PFSK-1 (cell line): ENCODE measurements at regions not wholly inside any gene's neighbourhood (a gene's known extent, or its start where the extent isn't known, plus 50 kb on each side); places are given as distances from the start of the nearest gene placed in this dataset.

Experiments
- POLR2AphosphoS5 ChIP-seq: IDR thresholded peaks from 2 replicates; pipeline ENCODE4 v1.6.1; 2012; ENCODE audit warnings: low read depth, mild to moderate bottlenecking, control low read depth, low read length, moderate library complexity
- REST ChIP-seq, 2 experiments: IDR thresholded peaks; 2 replicates each; pipeline versions ENCODE4 v1.6.1 to v1.8.0; 2011 to 2012; ENCODE audit warnings: low read depth in 2 of 2, low read length in 2 of 2, control low read depth in 1 of 2, inconsistent platforms in 1 of 2, mild to moderate bottlenecking in 1 of 2, moderate library complexity in 1 of 2; ENCODE audit not compliant: insufficient read depth in 1 of 2
- SIN3A ChIP-seq: IDR thresholded peaks from 2 replicates; pipeline ENCODE4 v1.6.1; 2012; ENCODE audit warnings: mild to moderate bottlenecking, low read length, moderate library complexity, borderline replicate concordance; ENCODE audit not compliant: insufficient read depth
- TAF1 ChIP-seq: IDR thresholded peaks from 2 replicates; pipeline ENCODE4 v1.6.1; 2012; ENCODE audit warnings: low read length, control low read depth, borderline replicate concordance; ENCODE audit not compliant: insufficient read depth

GRCh38 chr2:46818819-46819218 is 96.8 kb downstream of the MCFD2 start:
- TF ChIP-seq SIN3A (no peak), POLR2AphosphoS5 (no peak), REST (IDR thresholded peaks at IDR 0.05; ENCODE audit: insufficient read depth in 1 of 2, low read depth in 2 of 2, low read length in 2 of 2) (no peak), TAF1 (no peak)
